Psoas muscle (tissue), 7 donors: ENCODE measurements at regions not wholly inside any gene's neighbourhood (a gene's known extent, or its start where the extent isn't known, plus 50 kb on each side); places are given as distances from the start of the nearest gene placed in this dataset.

Experiments used
- ATAC-seq, 4 donors: fragments of 200-7000 bp; cut with Tn5 transposase; one replicate each; pipeline ENCODE4 v1.9.1; 2020; ENCODE audit warnings: moderate library complexity in 3 of 4, mild to moderate bottlenecking in 2 of 4
- DNase-seq, 2 donors: peaks; one replicate each; pipeline ENCODE4 v3.0.0-alpha.2; 2020
- H3K27ac ChIP-seq: fragments of 200-600 bp; one replicate; pipeline ENCODE4 v1.8.0; 2022
- H3K27me3 ChIP-seq, 3 donors: fragments of 200-600 bp in 1 of 3; one replicate each; pipeline versions ENCODE4 v1.6.1 to v1.8.0; 2013 to 2022; ENCODE audit warnings: low read length in 2 of 3, mild to moderate bottlenecking in 2 of 3, moderate library complexity in 1 of 3; ENCODE audit not compliant: insufficient read depth in 3 of 3
- H3K36me3 ChIP-seq, 2 donors: fragments of 200-600 bp in 1 of 2; one replicate each; pipeline versions ENCODE4 v1.6.1 to v1.8.0; 2013 to 2022; ENCODE audit warnings: low read depth in 1 of 2, mild to moderate bottlenecking in 1 of 2, moderate library complexity in 1 of 2; ENCODE audit not compliant: insufficient read depth in 1 of 2
- H3K4me1 ChIP-seq: fragments of 200-600 bp; one replicate; pipeline ENCODE4 v1.8.0; 2022
- H3K4me3 ChIP-seq: fragments of 200-600 bp; one replicate; pipeline ENCODE4 v1.8.0; 2022; ENCODE audit warnings: mild to moderate bottlenecking
- H3K9me3 ChIP-seq: fragments of 200-600 bp; one replicate; pipeline ENCODE4 v1.8.0; 2022
- WGBS, 3 donors: extraction: QIAGEN DNeasy Blood & Tissue Kit; methylation state at CpG; one replicate each; pipeline versions ENCODE4 v1.1.6 to v1.1.7; 2013; 5-methylcytosine and 5-hydroxymethylcytosine counted together
- intact Hi-C, 2 donors: fragments of 100-400 bp; cut with DNase I; formaldehyde crosslinking; loops; one replicate each; pipeline versions ENCODE4 v1.11.0 to v1.14.2; 2022
- TF ChIP-seq, protein P1 (sequence below): fragments of 200-600 bp; IDR thresholded peaks from one replicate; pipeline ENCODE4 v1.8.0; 2022; ENCODE audit warnings: antibody characterized with exemption
- donor health status: healthy with polysubstance abuse.
- donor health status: DM: no; HTN: no; CAD: no; lungs with moderate emphysema.
- donor health status: Bipolar disorder and iron deficiency.
- donor health status: healthy.
- donor health status: DM: yes; HTN: yes; CAD: no.
- donor health status: DM: no; HTN: no; CAD: no.
- donor health status: DM: yes; HTN: yes; CAD: no.

GRCh38 chr11:128357073-128357472 is 230.3 kb downstream of the ETS1 start:
- H3K4me1 ChIP-seq = peaks cover 6% of the 10 kb centered on the region
- no peak overlapping the region for H3K4me3 ChIP-seq
- H3K36me3 ChIP-seq = no peaks in the 10 kb centered on the region
- TF ChIP-seq, protein P1, sequence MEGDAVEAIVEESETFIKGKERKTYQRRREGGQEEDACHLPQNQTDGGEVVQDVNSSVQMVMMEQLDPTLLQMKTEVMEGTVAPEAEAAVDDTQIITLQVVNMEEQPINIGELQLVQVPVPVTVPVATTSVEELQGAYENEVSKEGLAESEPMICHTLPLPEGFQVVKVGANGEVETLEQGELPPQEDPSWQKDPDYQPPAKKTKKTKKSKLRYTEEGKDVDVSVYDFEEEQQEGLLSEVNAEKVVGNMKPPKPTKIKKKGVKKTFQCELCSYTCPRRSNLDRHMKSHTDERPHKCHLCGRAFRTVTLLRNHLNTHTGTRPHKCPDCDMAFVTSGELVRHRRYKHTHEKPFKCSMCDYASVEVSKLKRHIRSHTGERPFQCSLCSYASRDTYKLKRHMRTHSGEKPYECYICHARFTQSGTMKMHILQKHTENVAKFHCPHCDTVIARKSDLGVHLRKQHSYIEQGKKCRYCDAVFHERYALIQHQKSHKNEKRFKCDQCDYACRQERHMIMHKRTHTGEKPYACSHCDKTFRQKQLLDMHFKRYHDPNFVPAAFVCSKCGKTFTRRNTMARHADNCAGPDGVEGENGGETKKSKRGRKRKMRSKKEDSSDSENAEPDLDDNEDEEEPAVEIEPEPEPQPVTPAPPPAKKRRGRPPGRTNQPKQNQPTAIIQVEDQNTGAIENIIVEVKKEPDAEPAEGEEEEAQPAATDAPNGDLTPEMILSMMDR = no peak
- H3K9me3 ChIP-seq = no peaks in the 10 kb centered on the region
- no peak overlapping the region for H3K27ac ChIP-seq
- 42 to 48% (median 47%) methylated on average over 5 of the region's 5 CpGs for WGBS, 3 donors
- no peak for ATAC-seq
- no peaks in the 10 kb centered on the region for H3K27me3 ChIP-seq
- intact Hi-C loops = no loop called here
- DNase-seq = no peak

- Histone ChIP-seq H3K27ac (no peak overlapping the region), H3K9me3 (no peaks in the 10 kb centered on the region), H3K27me3 (no peaks in the 10 kb centered on the region), H3K4me3 (no peak overlapping the region), H3K36me3 (no peaks in the 10 kb centered on the region), H3K4me1 (no peaks in the 10 kb centered on the region)
- WGBS, 3 donors = 83 to 85% (median 83%) methylated on average over 2 of the region's 2 CpGs
- no peak for ATAC-seq
- TF ChIP-seq, protein P1 = no peak
- DNase-seq = no peak
- intact Hi-C loops = no loop called here
Observed at GRCh38 chr11:128355558-128355957, 231.8 kb downstream of the ETS1 start.

DNA sequence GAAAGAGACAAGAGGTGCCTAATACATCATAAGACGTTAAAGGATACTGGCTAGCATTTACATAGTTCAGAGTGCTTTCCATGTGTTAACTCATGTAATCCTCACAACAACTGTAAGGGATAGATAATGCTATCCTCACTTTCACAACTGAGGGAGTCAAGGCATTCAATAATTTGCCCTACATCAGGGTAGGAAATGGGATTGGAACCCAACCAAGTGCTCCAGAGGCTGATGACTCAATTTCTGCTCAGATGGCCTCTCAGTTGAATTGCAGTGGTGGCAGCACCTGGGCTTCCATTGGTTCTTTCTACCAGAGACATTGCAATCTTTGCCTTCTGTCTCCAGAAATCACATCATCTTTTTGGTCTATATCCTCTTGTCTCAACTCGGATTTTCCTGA is 232.9 kb downstream of the ETS1 start:
- ATAC-seq (no peak), DNase-seq (no peak)
- TF ChIP-seq, protein P1 = no peak
- Histone ChIP-seq H3K4me1 (no peaks in the 10 kb centered on the region), H3K9me3 (no peaks in the 10 kb centered on the region), H3K27ac (no peak overlapping the region), H3K27me3 (no peaks in the 10 kb centered on the region), H3K36me3 (no peaks in the 10 kb centered on the region), H3K4me3 (no peak overlapping the region)
- intact Hi-C loops = no loop called here
- WGBS, 3 donors = 59 to 84% (median 67%) methylated on average over 2 of the region's 2 CpGs

GRCh38 chr11:128351168-128351567 is 236.2 kb downstream of the ETS1 start:
- intact Hi-C loops = no loop called here
- no peak for ATAC-seq
- H3K4me1 ChIP-seq = no peaks in the 10 kb centered on the region
- H3K36me3 ChIP-seq = no peaks in the 10 kb centered on the region
- no peak overlapping the region for H3K27ac ChIP-seq
- no peaks in the 10 kb centered on the region for H3K9me3 ChIP-seq
- no peaks in the 10 kb centered on the region for H3K27me3 ChIP-seq
- TF ChIP-seq, protein P1 = no peak
- WGBS, 3 donors = 62 to 67% (median 64%) methylated on average over 6 of the region's 6 CpGs
- DNase-seq = no peak
- H3K4me3 ChIP-seq = no peak overlapping the region

DNA sequence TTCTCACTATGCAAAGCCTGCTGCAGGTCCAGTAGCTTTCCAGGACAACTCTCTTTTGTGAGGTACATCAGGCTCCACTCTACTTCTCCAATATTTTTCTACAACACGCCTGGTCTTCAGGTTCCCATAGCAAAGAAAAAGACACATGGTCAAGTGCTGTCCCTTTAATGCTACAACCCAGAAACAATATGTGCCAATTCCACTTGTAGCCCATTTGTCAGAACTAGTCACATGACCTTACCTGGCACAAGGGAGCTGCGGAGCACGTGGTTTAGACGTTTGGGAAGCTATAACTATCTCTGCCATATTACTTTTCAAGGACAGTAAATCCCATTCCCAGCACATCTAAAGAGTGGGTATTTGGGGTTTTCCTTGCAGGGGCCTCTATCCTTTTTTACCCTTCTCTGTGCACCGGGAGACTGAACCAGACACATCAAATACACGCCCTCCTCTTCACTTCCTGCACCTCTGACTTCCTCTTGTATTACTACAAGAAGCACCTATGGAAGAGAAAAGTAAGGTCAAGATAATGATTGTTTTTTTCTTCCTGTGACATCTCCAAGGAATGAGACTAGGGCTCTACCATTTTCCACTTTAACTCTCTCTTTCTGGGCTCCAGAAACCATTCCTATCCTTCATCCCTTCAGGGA is 237.6 kb downstream of the ETS1 start:
- DNase-seq (no peak), ATAC-seq (no peak)
- 60 to 77% (median 73%) methylated on average over 6 of the region's 6 CpGs for WGBS, 3 donors
- Histone ChIP-seq H3K4me1 (no peaks in the 10 kb centered on the region), H3K4me3 (no peak overlapping the region), H3K36me3 (no peaks in the 10 kb centered on the region), H3K27ac (no peak overlapping the region), H3K27me3 (no peaks in the 10 kb centered on the region), H3K9me3 (no peaks in the 10 kb centered on the region)
- TF ChIP-seq, protein P1 = no peak
- intact Hi-C loops = no loop called here
